HG02943 (cell line): ENCODE measurements at regions not wholly inside any gene's neighbourhood (a gene's known extent, or its start where the extent isn't known, plus 50 kb on each side); places are given as distances from the start of the nearest gene placed in this dataset.

Experiments
- ATAC-seq: cut with Tn5 transposase; IDR thresholded peaks from one replicate; pipeline ENCODE4 v1.9.1; 2021; ENCODE audit warnings: mild to moderate bottlenecking, low read depth, moderate library complexity; ENCODE audit not compliant: unreplicated experiment

GRCh38 chr2:212945526-212945925 lies 205.9 kb downstream of the IKZF2 start:
- no peak for ATAC-seq

- no peak for ATAC-seq
Measured at GRCh38 chr2:212943351-212943750, 208.1 kb downstream of the IKZF2 start.

- ATAC-seq = no peak
Measured at GRCh38 chr2:212941361-212941760, 210.1 kb downstream of the IKZF2 start.

GRCh38 chr2:212940816-212941215 lies 210.6 kb downstream of the IKZF2 start:
- no peak for ATAC-seq

GRCh38 chr2:212939777-212940531 lies 211.5 kb downstream of the IKZF2 start:
- ATAC-seq = no peak

DNA sequence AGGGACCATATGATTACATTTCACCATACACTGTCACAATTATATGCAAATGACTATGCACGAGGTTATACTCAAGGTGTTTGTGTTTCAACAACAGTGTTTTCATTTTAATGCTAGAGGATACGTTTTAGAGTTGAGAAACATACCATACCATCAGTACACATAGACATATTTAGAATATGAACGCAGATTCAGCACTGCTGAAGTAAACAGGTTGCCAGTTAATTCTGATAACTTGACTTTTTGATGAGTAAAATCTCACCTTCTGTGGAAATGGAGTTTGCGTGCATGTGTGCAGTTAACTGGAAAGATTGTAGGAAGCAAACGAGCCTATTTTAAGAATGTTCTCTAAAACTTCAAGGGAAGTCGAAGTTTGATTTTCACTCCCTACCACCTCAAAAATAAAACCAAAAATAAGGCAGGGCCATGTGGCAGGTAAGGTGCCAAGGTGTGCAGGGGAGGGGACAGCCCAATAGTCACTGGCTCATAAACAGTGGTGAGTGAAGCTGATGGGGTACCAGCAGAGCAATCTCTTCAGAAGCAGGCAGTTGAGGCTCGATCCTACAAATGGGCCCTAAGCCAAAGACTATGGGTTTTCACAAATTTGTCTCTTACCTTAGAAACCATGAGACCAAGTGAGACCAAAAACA lies 213.1 kb downstream of the IKZF2 start:
- ATAC-seq = no peak

- ATAC-seq = no peak
Measured at GRCh38 chr2:212936572-212936971, 214.8 kb downstream of the IKZF2 start.

GRCh38 chr2:212935752-212936151 lies 215.7 kb downstream of the IKZF2 start:
- no peak for ATAC-seq

- no peak for ATAC-seq
Measured at GRCh38 chr2:212931271-212931670, 220.1 kb downstream of the IKZF2 start.

GRCh38 chr2:212930556-212931260 lies 220.7 kb downstream of the IKZF2 start:
- ATAC-seq = no peak

DNA sequence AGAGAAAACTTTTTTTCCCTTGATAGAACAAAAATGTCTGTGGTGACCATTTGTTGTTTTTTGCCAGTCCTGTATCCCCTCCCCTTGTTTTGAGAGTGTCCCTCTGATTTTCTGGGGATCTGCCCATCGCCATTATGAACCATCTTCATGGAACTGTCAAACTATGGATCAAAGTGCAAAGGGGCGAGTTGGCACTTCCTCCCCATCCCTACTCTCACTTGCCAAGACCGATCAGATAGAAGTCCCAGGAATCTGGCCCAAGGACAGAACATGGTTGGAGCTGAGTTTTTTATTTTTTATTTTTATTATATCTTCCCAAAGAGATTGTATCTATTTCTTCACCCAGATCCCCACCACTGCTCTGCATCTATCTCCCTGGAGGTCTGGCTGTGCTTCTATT lies 221.4 kb downstream of the IKZF2 start:
- no peak for ATAC-seq

- no peak for ATAC-seq
Measured at GRCh38 chr2:212929116-212929515, 222.3 kb downstream of the IKZF2 start.

GRCh38 chr2:212928681-212929080 lies 222.7 kb downstream of the IKZF2 start:
- no peak for ATAC-seq

DNA sequence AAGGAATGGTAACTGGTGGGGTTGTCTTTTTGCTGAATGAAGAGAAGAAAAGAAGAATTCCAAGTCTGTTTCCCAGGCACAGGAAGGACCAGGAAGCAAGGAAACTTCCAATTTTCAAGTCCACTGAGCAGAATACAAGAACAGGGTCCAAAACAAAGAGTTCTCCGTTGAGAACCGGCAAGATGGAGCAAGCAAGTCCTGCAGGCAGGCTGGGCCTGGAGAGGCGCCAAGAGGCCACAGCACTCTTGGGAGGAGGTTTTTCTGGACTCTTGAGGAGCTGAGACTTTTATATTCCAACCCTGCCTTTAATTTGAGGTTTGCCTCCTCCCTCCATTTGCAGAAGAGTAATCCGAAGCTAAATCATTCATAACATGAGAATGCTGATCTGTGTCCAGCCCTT lies 224.5 kb downstream of the IKZF2 start:
- no peak for ATAC-seq

DNA sequence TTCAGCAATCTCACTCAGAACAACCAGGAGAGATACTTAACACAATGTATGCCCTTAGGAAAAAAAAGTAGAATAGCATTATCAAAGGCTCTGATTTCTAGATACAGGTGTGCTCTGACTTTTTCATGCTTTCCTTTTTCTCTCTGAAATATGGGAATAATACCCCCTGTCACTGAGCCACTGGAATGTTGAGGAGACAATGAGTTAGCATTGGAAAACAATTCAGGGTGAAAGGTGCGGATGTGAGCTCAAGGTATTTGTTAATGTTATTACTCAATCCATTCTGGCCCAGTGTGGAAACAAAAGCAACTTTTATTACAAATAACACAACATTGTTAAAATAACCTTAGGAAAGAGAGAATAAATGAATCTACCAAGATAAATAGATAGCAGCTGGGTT lies 228.0 kb downstream of the IKZF2 start:
- no peak for ATAC-seq

- ATAC-seq = no peak
Measured at GRCh38 chr2:212922701-212923100, 228.7 kb downstream of the IKZF2 start.

GRCh38 chr2:212921711-212922110 lies 229.7 kb downstream of the IKZF2 start:
- ATAC-seq = no peak

DNA sequence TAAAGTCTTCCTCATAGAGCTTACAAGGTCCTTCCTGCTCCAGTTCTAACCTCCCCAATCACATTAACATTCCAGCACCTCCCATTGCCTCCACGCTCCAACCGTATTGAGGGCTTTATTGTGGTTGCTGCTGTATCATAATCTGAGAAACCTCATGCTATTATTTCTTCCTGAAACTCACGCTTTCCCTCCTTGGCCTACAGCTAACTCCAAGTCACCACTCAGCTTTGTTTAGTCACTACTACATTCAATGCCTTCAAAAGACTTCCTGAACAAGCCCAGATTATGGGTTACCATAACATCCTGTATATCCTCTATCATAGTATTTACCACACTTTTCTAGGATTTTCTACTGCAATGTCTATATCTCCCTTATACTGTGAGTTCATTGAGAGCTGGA lies 230.4 kb downstream of the IKZF2 start:
- ATAC-seq = no peak

DNA sequence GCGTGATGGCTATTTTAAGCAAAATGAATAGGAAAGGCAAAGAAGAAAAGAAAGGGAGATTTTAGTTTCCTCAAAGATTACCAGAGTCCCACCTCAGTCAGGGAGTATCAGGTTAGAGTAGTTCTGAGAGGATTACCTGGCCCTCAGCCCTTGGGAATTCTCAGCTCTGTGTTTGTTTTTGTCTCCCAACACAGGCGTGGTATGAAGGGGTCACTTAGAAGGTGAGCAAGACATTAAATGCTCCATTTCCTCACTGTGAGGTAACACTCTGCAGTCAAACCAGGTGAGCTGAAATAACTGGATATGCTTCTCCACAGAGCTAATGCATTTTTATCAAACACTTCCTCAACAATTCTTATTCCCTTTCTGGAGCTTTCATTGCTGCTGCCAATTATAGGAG lies 232.2 kb downstream of the IKZF2 start:
- ATAC-seq = no peak

GRCh38 chr2:212918336-212918735 lies 233.1 kb downstream of the IKZF2 start:
- ATAC-seq = no peak

DNA sequence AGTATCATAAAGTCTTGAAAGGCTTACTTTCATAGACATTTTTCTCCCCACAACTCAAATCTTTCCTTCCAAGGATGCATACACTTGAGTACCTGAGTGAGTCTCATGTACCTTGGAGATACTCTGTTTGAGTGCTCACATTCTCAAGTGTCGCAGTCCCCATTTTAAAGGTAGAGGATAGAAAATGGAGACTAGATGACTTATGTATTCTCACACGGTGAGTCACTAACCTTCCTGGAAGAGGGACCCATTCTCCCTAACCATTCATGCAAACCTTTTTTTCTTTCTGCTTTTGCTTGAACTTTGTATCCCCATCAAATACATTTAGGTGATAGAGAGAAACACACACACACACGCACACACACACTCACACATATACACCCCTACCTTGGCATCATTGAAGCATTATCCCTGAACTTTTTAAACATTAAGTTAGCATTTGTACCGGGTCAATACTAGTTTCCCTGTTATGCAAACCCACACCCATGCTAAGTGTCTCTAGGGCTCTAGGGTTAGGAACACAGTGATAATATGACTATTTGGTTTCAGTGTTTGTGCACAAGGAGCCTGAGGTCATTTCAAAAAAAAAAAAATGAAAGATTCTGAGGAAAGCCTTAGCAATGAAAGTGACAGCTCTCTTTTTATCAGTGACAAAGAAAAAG lies 236.2 kb downstream of the IKZF2 start:
- no peak for ATAC-seq
